K562 (cell line): ENCODE measurements at regions not wholly inside any gene's neighbourhood (a gene's known extent, or its start where the extent isn't known, plus 50 kb on each side); places are given as distances from the start of the nearest gene placed in this dataset.

Experiments used
- BRD9 ChIP-seq: fragments of 450-650 bp; IDR thresholded peaks from 2 replicates; pipeline ENCODE4 v1.6.1; 2018; ENCODE audit warnings: low read depth; ENCODE audit not compliant: partially characterized antibody
- CBFA2T2 ChIP-seq: fragments of 450-650 bp; conservative IDR thresholded peaks from 2 replicates; pipeline ENCODE4 v1.6.1; 2017; ENCODE audit warnings: mild to moderate bottlenecking
- MEF2A ChIP-seq: IDR thresholded peaks from 2 replicates; pipeline ENCODE4 v1.6.1; 2011; ENCODE audit warnings: low read depth, mild to moderate bottlenecking, low read length, moderate library complexity; ENCODE audit not compliant: control insufficient read depth
- RBM14 ChIP-seq: fragments of 200-400 bp; formaldehyde crosslinking; IDR thresholded peaks from 2 replicates; pipeline ENCODE4 v1.6.1; 2018; ENCODE audit warnings: low read depth, mild to moderate bottlenecking, low read length, moderate library complexity, borderline replicate concordance; ENCODE audit not compliant: insufficient read depth
- TAL1 ChIP-seq: fragments of 450-650 bp; IDR thresholded peaks from 2 replicates; pipeline ENCODE4 v1.6.1; 2016; ENCODE audit warnings: mild to moderate bottlenecking
- ZNF79 ChIP-seq: fragments of 250-450 bp; sonication (Bioruptor Pico); IDR thresholded peaks from 2 replicates; pipeline ENCODE4 v1.4.0; 2020; ENCODE audit warnings: low read depth, mild to moderate bottlenecking, moderate library complexity
- TF ChIP-seq, protein P1 (sequence below): fragments of 250-450 bp; sonication (Bioruptor Pico); IDR thresholded peaks from 2 replicates; pipeline ENCODE4 v1.4.0; 2020; ENCODE audit warnings: mild to moderate bottlenecking, moderate library complexity, borderline replicate concordance
- TF ChIP-seq, protein P2 (sequence below): sonication (generic); formaldehyde crosslinking; IDR thresholded peaks from 2 replicates; pipeline ENCODE4 v1.8.0; 2022; ENCODE audit warnings: mild to moderate bottlenecking, missing genetic modification reagents

DNA sequence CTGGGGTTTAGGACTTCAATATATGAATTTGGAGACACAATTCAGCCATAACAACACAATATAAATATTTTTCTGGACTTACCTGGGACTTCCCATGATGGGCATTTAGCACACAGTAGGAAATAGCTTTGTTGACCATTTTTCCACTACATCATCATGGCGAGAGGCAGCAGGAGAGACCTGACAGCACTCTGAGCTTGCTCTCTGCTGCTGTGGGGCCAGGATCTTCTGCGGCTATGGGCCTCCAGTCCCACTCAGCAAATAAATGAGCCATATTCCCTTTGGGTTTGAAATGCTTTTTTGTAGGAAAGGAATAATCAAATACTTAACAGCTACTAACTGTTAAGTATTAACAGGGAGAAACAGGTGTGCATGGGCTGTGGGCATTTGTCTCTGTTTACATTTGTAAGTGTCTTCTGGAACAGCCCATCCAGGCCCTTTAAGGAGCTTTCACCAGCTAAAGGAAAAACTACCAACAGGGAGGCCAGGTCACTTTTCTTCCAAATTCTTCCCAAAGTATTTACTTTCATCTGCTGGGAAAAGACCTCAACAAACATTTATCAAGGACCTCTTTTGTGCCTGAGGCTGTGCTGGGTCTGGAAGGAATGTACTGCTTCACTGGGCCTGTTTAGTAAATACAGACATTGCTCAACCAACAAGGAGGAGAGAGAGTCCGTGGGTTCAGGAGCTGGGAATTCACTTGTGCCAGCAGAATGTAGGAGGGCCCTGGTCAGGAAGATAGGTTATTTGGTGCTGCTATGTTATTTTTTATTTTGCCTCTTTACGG is 133.2 kb downstream of the LRIG2 start (continued):
- TF ChIP-seq, protein P1, sequence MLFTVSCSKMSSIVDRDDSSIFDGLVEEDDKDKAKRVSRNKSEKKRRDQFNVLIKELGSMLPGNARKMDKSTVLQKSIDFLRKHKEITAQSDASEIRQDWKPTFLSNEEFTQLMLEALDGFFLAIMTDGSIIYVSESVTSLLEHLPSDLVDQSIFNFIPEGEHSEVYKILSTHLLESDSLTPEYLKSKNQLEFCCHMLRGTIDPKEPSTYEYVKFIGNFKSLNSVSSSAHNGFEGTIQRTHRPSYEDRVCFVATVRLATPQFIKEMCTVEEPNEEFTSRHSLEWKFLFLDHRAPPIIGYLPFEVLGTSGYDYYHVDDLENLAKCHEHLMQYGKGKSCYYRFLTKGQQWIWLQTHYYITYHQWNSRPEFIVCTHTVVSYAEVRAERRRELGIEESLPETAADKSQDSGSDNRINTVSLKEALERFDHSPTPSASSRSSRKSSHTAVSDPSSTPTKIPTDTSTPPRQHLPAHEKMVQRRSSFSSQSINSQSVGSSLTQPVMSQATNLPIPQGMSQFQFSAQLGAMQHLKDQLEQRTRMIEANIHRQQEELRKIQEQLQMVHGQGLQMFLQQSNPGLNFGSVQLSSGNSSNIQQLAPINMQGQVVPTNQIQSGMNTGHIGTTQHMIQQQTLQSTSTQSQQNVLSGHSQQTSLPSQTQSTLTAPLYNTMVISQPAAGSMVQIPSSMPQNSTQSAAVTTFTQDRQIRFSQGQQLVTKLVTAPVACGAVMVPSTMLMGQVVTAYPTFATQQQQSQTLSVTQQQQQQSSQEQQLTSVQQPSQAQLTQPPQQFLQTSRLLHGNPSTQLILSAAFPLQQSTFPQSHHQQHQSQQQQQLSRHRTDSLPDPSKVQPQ (CRISPR knock-in tag): no peak
- TF ChIP-seq CBFA2T2 (no peak), ZNF79 (CRISPR knock-in tag) (no peak), BRD9 (no peak), RBM14 (no peak), MEF2A (no peak), TAL1 (no peak)
- TF ChIP-seq, protein P2, sequence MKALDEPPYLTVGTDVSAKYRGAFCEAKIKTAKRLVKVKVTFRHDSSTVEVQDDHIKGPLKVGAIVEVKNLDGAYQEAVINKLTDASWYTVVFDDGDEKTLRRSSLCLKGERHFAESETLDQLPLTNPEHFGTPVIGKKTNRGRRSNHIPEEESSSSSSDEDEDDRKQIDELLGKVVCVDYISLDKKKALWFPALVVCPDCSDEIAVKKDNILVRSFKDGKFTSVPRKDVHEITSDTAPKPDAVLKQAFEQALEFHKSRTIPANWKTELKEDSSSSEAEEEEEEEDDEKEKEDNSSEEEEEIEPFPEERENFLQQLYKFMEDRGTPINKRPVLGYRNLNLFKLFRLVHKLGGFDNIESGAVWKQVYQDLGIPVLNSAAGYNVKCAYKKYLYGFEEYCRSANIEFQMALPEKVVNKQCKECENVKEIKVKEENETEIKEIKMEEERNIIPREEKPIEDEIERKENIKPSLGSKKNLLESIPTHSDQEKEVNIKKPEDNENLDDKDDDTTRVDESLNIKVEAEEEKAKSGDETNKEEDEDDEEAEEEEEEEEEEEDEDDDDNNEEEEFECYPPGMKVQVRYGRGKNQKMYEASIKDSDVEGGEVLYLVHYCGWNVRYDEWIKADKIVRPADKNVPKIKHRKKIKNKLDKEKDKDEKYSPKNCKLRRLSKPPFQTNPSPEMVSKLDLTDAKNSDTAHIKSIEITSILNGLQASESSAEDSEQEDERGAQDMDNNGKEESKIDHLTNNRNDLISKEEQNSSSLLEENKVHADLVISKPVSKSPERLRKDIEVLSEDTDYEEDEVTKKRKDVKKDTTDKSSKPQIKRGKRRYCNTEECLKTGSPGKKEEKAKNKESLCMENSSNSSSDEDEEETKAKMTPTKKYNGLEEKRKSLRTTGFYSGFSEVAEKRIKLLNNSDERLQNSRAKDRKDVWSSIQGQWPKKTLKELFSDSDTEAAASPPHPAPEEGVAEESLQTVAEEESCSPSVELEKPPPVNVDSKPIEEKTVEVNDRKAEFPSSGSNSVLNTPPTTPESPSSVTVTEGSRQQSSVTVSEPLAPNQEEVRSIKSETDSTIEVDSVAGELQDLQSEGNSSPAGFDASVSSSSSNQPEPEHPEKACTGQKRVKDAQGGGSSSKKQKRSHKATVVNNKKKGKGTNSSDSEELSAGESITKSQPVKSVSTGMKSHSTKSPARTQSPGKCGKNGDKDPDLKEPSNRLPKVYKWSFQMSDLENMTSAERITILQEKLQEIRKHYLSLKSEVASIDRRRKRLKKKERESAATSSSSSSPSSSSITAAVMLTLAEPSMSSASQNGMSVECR (CRISPR knock-in tag): no peak
- TF ChIP-seq, all 486 proteins: peak for 0
